GM19240 (cell line): ENCODE measurements at regions not wholly inside any gene's neighbourhood (a gene's known extent, or its start where the extent isn't known, plus 50 kb on each side); places are given as distances from the start of the nearest gene placed in this dataset.

Experiments used
- DNase-seq: peaks from one replicate; pipeline ENCODE4 v3.0.0; 2011; ENCODE audit warnings: low spot score; ENCODE audit not compliant: insufficient read length

- DNase-seq: no peak
These were observed 65.0 kb upstream of the DISP3 start for GRCh38 chr1:11413986-11414391.

- DNase-seq: no peak
These were observed 63.9 kb upstream of the DISP3 start for GRCh38 chr1:11414926-11415538.

GRCh38 chr1:11417162-11417561 is 61.8 kb upstream of the DISP3 start:
- DNase-seq: no peak

- no peak for DNase-seq
These were observed 60.9 kb upstream of the DISP3 start for GRCh38 chr1:11418056-11418455.

- no peak for DNase-seq
These were observed 57.5 kb upstream of the DISP3 start for GRCh38 chr1:11421443-11421842.

- no peak for DNase-seq
These were observed 56.3 kb upstream of the DISP3 start for GRCh38 chr1:11422686-11423085.

GRCh38 chr1:11426617-11427016 is 52.3 kb upstream of the DISP3 start:
- DNase-seq: no peak

- DNase-seq: no peak
These were observed 50.2 kb upstream of the DISP3 start for GRCh38 chr1:11428789-11429188.
